ENCODE measurements at regions not wholly inside any gene's neighbourhood (a gene's known extent, or its start where the extent isn't known, plus 50 kb on each side); places are given as distances from the start of the nearest gene placed in this dataset.

- POLR2A ChIA-PET = interaction anchor here (0.7 kb wide), 1 partner anchor 34 kb away, joined by 3 read pairs; no protein-coding TSS in a partner anchor
- Histone ChIP-seq H3K27ac (ENCODE audit: low read depth, low read length) (no peak overlapping the region), H3K27me3 (ENCODE audit: control insufficient read depth, insufficient read depth, low read length) (peaks cover 32% of the 10 kb centered on the region), H3K9me3 (ENCODE audit: control insufficient read depth, insufficient read depth, low read length) (no peaks in the 10 kb centered on the region), H3K4me3 (ENCODE audit: low read depth, low read length) (no peak overlapping the region)
- no peak for DNase-seq (ENCODE audit: low read depth, low spot score)
- no peak for TF ChIP-seq CTCF (IDR thresholded peaks at IDR 0.05; ENCODE audit: low read depth, low read length)
- CTCF ChIA-PET = interaction anchor here (0.5 to 1.7 kb wide), 3 partner anchors 207 to 259 kb away, joined by 3 to 6 read pairs (median 3); no protein-coding TSS in a partner anchor
Observed at GRCh38 chr18:76656925-76657827, 162.1 kb upstream of the ZNF516 start.

GRCh38 chr18:76654577-76654976 lies 159.5 kb upstream of the ZNF516 start:
- peaks cover 36% of the 10 kb centered on the region for H3K27me3 ChIP-seq (ENCODE audit: control insufficient read depth, insufficient read depth, low read length)
- DNase-seq (ENCODE audit: low read depth, low spot score) = no peak

GRCh38 chr18:76647322-76647721 lies 152.3 kb upstream of the ZNF516 start:
- DNase-seq (ENCODE audit: low read depth, low spot score) = no peak
- Histone ChIP-seq H3K4me3 (ENCODE audit: low read depth, low read length) (no peak overlapping the region), H3K27me3 (ENCODE audit: control insufficient read depth, insufficient read depth, low read length) (peaks cover 24% of the 10 kb centered on the region), H3K27ac (ENCODE audit: low read depth, low read length) (no peak overlapping the region), H3K9me3 (ENCODE audit: control insufficient read depth, insufficient read depth, low read length) (no peaks in the 10 kb centered on the region; the same call in 1 of the 2 replicates)
- TF ChIP-seq CTCF (IDR thresholded peaks at IDR 0.05; ENCODE audit: low read depth, low read length) = no peak
- ChIA-PET POLR2A (no interaction called here), CTCF (no interaction called here)

More at GRCh38 chr18:76654577-76654976, 159.5 kb upstream of the ZNF516 start:
- Histone ChIP-seq H3K4me3 (ENCODE audit: low read depth, low read length) (no peak overlapping the region), H3K9me3 (ENCODE audit: control insufficient read depth, insufficient read depth, low read length) (no peaks in the 10 kb centered on the region), H3K27ac (ENCODE audit: low read depth, low read length) (no peak overlapping the region)
- POLR2A ChIA-PET = no interaction called here
- no peak for TF ChIP-seq CTCF (IDR thresholded peaks at IDR 0.05; ENCODE audit: low read depth, low read length)
- CTCF ChIA-PET = no interaction called here

- ChIA-PET CTCF (no interaction called here), POLR2A (no interaction called here)
- DNase-seq (ENCODE audit: low read depth, low spot score) = no peak
- TF ChIP-seq CTCF (IDR thresholded peaks at IDR 0.05; ENCODE audit: low read depth, low read length) = no peak
- Histone ChIP-seq H3K9me3 (ENCODE audit: control insufficient read depth, insufficient read depth, low read length) (no peaks in the 10 kb centered on the region; the same call in 1 of the 2 replicates), H3K27me3 (ENCODE audit: control insufficient read depth, insufficient read depth, low read length) (peaks cover 15% of the 10 kb centered on the region), H3K27ac (ENCODE audit: low read depth, low read length) (no peak overlapping the region), H3K4me3 (ENCODE audit: low read depth, low read length) (no peak overlapping the region)
Observed at GRCh38 chr18:76644580-76644979, 149.5 kb upstream of the ZNF516 start.

GRCh38 chr18:76643996-76644395 lies 149.0 kb upstream of the ZNF516 start:
- CTCF ChIA-PET = no interaction called here
- POLR2A ChIA-PET = no interaction called here
- Histone ChIP-seq H3K4me3 (ENCODE audit: low read depth, low read length) (no peak overlapping the region), H3K9me3 (ENCODE audit: control insufficient read depth, insufficient read depth, low read length) (no peaks in the 10 kb centered on the region; the same call in 1 of the 2 replicates), H3K27ac (ENCODE audit: low read depth, low read length) (no peak overlapping the region), H3K27me3 (ENCODE audit: control insufficient read depth, insufficient read depth, low read length) (peaks cover 14% of the 10 kb centered on the region)
- DNase-seq (ENCODE audit: low read depth, low spot score) = no peak
- no peak for TF ChIP-seq CTCF (IDR thresholded peaks at IDR 0.05; ENCODE audit: low read depth, low read length)

Data from AG04450 (cell line).